ENCODE measurements at regions not wholly inside any gene's neighbourhood (a gene's known extent, or its start where the extent isn't known, plus 50 kb on each side); places are given as distances from the start of the nearest gene placed in this dataset.
"Not testable (repeated sequence)": the region's sequence is repeated elsewhere in the genome, so short reads cannot be mapped to it uniquely, and the experiment has no call there.

GRCh38 chr5:111976705-111977435 lies 219.9 kb upstream of the NREP start:
- DNase-seq (ENCODE audit: low read depth), result no peak

DNA sequence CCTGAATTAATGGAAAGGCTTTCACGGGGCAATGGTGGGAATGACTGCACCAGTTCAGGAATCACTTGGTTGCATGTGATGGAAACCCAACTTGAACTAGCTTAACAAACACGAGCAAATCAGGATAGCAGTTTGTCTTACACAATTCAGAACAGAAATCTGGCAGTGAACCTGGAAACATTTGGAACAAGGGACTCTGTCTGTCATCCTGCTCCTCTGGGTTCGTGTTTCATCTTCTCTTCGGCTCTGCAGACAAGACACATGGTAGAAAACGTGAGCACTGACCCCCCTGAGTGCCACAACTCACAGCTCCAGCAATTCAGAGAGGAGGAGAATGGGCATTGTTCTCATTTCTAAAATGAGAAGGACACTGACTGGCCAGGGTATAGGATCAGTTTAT lies 218.1 kb upstream of the NREP start:
- no peak for DNase-seq (ENCODE audit: low read depth)

DNA sequence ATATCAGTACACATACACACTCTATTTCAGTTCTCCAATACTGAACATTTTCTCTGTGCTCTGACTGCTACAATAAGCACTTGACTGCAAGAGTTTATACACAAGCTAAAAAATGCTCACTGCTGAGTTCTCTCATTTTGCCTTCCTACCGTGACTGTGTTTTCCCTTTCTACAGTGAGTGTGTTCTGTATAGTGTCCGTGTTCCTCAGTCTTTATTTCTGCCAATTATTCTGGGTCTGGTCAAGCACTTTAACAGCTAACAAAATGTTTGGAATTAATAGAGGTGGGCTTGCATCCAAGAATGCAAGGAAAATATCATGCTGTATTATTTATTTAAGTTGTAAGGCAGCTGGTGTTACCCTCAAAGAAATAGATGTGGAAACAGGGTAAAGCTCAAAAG lies 217.0 kb upstream of the NREP start:
- DNase-seq (ENCODE audit: low read depth), result no peak

GRCh38 chr5:111972548-111972947 lies 215.6 kb upstream of the NREP start:
- no peak for DNase-seq (ENCODE audit: low read depth)

- DNase-seq (ENCODE audit: low read depth), result no peak
These were observed 215.1 kb upstream of the NREP start for GRCh38 chr5:111972080-111972479.

- DNase-seq (ENCODE audit: low read depth), result no peak
These were observed 211.5 kb upstream of the NREP start for GRCh38 chr5:111968459-111968858.

DNA sequence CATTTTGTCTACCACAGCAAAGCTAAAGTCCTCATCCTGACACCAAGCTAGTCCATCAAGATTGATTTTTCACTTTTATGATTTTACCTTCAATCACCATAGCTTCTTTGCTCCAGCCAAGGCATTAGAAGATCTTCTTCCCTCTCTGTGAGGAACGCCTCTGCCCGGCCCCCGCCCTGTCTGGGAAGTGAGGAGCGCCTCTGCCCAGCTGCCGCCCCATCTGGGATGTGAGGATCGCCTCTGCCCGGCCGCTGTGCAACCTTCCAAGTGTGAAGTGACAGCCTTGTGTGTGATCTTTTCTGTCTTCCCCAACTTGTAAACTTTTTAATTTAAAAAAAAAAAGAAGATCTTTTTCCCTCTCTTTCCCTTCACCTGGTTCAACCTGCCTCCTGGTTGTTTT lies 210.5 kb upstream of the NREP start:
- DNase-seq (ENCODE audit: low read depth), result no peak

- DNase-seq (ENCODE audit: low read depth), result no peak
These were observed 209.3 kb upstream of the NREP start for GRCh38 chr5:111966290-111966689.

GRCh38 chr5:111963555-111963954 lies 206.6 kb upstream of the NREP start:
- DNase-seq (ENCODE audit: low read depth), result no peak

DNA sequence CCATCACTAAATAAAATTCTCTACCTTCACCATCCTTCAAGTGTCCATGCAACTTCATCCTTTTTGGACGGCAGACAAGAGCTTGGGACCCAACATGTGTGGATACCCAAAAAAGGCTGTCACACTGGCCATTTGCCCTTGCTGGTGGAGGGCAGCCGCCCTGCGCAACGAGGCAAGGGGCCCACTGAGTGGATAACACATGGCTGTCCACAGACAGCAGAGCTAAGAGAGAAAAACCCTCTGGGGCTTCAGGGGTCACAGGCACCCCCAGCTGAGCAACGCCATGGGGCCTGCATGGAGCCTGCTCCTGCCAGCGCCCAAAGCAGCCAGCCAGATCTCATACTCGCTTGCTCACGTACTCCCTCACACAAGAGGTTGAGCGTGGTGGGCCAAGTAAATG lies 205.9 kb upstream of the NREP start:
- DNase-seq (ENCODE audit: low read depth), result no peak

DNA sequence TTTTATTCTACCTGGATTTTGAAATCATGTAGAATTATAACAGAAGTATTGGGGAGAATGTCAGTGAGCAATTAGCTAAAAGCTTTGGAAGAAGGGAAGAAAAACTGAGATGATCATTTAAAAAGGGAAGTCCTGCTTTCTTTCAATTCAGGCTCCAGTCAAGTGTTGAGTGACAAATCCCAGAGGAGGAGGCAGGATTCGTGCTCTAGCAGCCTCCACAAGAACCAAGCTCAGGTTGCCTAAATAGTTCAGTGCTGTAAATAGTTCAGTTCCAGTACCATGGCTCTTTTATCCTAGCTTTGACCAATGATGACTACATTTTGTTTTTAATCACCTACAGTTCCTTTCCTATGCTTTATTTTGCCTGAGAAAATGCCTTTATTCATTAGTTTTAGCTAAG lies 204.9 kb upstream of the NREP start:
- no peak for DNase-seq (ENCODE audit: low read depth)

DNA sequence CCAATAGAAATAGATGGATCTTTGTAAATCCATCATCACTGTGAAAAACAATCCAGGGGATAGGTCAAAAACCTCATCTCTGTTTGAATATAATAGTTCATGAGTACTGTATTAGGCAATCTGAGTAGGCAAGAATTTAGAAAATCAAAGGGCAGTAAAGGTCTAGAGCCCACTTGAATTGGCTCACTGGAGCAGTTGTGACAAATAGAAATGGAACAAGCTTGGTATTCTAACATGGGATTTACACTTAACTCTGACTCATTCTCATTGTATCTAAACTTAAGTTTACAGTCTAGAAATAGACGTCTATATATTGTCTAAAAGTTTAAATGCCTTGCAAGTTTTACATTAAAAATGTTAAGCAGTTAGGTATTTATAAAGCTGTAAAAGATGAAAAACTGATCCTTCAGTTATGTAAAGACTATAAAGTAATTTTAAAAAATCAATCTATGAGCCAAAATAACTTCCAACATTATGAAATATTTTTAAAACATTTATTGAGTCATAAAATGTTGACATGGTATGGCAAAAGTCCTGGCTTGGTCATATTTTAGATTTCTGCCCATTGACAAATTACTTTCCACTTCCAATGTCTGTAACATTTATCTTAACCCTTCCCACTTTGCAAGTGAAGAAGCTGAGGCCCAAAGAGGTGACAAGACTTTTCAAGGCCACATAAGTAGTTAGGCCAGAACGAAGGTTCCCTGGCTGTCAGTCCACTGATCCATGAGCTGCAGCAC lies 203.7 kb upstream of the NREP start:
- no peak for DNase-seq (ENCODE audit: low read depth)

DNA sequence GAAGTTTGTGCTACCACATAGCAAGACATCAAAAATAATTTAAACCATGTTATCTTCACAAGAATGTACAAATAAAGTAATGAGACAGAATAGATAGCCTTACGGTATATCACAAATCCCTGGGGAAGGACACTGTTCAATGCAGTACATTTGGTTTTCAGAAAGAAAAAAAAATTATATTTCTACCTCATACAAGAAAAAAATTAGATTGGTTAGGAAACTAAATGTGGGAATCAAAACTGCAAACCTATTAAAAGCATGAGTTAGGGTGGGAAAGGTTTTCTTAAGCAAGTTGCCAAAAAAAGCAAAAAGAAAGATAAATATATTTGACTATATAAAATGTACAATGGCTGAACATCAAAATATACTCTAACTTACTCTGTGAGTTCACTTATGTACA lies 201.9 kb upstream of the NREP start:
- no peak for DNase-seq (ENCODE audit: low read depth)

DNA sequence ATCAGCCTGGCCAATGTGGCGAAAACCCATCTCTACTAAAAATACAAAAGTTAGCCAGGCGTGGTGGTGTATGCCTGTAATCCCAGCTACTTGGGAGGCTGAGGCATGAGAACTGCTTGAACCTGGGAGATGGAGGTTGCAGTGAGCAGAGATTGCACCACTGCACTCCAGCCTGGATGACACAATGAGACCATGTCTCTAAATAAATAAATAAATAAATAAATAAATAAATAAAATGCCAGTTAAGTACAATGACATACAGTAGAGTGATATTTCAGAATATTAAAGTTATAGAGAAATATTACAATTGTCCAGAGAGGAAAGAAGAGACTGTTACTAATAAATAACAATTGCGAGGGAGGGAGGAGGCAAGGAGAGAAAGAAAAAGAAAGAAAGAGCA lies 199.8 kb upstream of the NREP start:
- DNase-seq (ENCODE audit: low read depth), result not testable (repeated sequence)

DNA sequence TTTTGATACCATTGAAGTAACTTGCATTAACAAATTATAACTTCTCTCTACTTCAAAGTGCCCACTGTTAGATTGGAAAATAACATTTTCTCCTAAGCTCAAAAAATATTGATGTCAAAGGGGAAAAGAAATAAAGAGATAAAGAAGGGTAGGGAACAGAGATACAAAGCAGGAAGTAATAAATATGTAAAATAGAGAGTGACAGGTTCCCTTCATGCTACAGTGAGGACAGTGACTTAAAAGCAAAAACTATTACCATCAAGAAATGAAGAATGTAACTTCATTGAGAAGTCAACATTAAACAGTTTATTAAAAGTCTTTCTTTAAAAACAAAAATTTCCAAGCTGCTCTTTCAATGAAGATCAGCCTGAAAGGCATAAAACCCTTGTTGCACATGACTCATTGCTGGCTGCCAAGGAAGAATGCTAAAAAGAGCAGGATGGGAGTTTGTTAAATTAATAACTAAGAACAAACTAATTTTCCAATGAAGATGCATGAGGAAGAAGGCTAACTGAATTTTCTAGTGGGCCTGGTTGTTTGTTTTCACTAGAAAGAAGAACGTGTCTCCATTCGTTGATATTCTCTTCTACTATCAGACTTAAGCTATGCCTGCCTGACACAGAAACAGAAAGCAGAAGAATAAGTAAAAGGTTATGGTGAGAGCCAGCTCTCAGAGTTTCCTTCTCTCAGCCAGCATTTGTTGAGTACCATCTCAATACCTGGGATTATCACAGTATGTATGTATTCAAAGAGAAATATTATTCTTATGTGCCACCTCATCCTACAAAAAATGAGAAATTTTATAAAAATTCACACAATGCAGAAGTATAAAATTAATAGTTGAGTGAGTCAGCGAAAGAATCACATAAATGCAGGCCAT lies 197.8 kb upstream of the NREP start:
- peak; percentile 17 for DNase-seq (ENCODE audit: low read depth)

DNA sequence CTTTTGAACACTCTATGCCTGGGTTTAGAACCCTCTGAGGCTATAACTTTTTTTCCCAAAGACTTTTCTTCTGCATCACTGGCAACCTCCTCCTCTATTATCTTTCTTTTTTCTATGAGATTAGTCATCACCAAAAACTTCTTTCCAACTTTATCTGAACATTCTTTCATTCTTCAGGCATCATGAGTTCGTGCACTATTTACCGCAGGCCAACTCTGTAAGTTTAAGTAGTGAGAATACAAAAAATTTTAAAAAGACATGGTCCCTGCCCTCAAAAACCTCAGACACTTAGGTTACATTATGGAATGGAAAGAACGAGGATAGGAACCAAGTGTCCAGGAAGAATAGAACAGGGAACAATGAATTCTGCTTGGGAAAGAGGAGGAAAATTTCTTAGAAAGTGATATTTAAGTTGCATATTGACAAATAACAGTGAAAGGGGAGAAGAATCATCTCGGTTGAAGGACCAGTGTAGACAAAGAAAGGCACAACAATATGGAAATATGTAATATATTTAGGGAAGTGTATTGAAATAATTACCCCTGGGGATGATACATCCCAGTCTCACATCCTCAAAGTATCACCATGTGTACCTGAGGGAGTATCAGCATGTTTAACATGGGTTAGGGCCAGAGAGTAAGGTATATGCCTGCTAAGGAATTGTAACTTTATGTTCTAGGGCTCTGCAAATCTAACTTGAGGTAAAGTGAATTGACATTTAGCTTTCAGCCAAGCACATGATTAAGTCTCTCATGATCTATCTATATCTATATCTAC lies 196.5 kb upstream of the NREP start:
- peak; percentile 51 for DNase-seq (ENCODE audit: low read depth)

GRCh38 chr5:111952555-111952954 lies 195.6 kb upstream of the NREP start:
- no peak for DNase-seq (ENCODE audit: low read depth)

GRCh38 chr5:111950660-111951059 lies 193.7 kb upstream of the NREP start:
- DNase-seq (ENCODE audit: low read depth), result no peak

DNA sequence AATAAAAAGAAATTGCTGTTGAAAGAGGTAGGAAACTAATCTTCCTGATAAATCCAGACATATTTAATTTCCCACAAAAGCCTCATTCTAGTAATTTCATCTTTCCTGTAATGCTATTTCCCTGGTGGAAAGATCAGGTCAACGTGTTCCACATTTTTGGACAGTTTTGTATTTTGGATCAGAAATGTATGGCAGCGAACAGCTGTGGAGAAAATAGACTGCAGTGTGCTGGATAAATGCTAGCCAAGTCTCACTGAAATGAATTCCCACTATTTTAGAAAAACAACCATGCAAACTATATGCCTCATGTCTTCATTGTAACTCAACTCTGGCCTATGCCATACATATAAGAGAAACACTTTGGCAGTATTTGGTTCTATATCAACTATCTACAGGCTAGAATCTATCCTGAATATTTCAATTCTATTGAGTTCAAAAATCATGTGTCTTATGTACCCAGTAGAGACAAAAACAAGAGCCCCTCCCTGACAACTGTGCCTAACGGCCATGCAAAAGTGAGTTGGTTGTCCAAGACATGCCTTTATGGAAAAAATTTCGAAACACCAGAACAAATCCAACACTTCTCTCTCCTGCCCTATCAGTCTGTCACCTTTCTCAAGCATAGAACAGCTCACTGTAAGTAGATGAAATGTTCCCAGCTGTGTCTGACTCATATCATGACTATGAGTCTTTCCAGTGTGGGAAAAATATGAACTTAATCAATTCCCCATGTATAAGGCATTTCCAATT lies 191.3 kb upstream of the NREP start:
- DNase-seq (ENCODE audit: low read depth), result peak; percentile 76

GRCh38 chr5:111946556-111946955 lies 189.6 kb upstream of the NREP start:
- no peak for DNase-seq (ENCODE audit: low read depth)

DNA sequence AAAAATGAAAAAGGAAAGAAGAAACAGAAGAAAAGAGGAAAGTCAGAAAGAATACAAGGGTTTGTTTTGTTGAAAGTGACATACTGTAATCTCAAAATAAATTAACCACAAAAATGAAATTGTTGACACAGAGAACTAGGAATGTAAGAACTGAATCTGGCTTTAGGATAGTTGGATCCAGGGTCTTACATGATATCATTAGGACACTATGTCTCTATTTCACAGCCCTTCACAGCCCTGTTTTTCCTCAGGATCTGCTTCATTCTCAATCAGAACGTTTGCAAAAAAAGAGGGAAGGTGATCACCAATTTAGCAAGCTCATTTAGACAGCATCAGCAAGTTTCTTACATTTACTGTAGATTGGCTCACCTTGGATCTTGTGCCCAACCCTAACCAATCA lies 188.5 kb upstream of the NREP start:
- no peak for DNase-seq (ENCODE audit: low read depth)

All from Daoy (cell line).